H1 (cell line): ENCODE measurements at regions not wholly inside any gene's neighbourhood (a gene's known extent, or its start where the extent isn't known, plus 50 kb on each side); places are given as distances from the start of the nearest gene placed in this dataset.

Experiments
- ATF2 ChIP-seq: IDR thresholded peaks from 2 replicates; pipeline ENCODE4 v1.6.1; 2012; ENCODE audit warnings: low read length, inconsistent platforms
- CEBPB ChIP-seq: IDR thresholded peaks from 2 replicates; pipeline ENCODE4 v1.6.1; 2012; ENCODE audit warnings: low read depth, low read length
- CTCF ChIP-seq, 3 experiments: IDR thresholded peaks; 1 replicate in 2 of 3; 2 replicates in 1 of 3; pipeline versions ENCODE4 v1.5.1 to v1.6.1; 2011; ENCODE audit warnings: low read length in 3 of 3, mild to moderate bottlenecking in 3 of 3, inconsistent platforms in 2 of 3, low read depth in 1 of 3, moderate library complexity in 1 of 3; ENCODE audit not compliant: insufficient read depth in 1 of 3; ENCODE audit errors: control extremely low read depth in 1 of 3
- EGR1 ChIP-seq: IDR thresholded peaks from 2 replicates; pipeline ENCODE4 v1.6.1; 2011; ENCODE audit warnings: low read depth, low read length, borderline replicate concordance
- EZH2 ChIP-seq: fragments of 200-600 bp; sonication (generic); IDR thresholded peaks from 2 replicates; pipeline ENCODE4 v1.7.1; 2012; ENCODE audit warnings: low read depth, mild to moderate bottlenecking, moderate library complexity, low read length, inconsistent platforms; ENCODE audit not compliant: severe bottlenecking
- MAFK ChIP-seq: IDR thresholded peaks from 2 replicates; pipeline ENCODE4 v1.6.1; 2012; ENCODE audit warnings: low read depth, mild to moderate bottlenecking, improper control_type of control experiment, low read length
- POLR2A ChIP-seq, 2 experiments: IDR thresholded peaks; 1 replicate in 1 of 2; 2 replicates in 1 of 2; pipeline ENCODE4 v1.6.1; 2011; ENCODE audit warnings: low read depth in 2 of 2, low read length in 2 of 2, mild to moderate bottlenecking in 2 of 2; ENCODE audit errors: control extremely low read depth in 1 of 2
- RAD21 ChIP-seq, 2 experiments: IDR thresholded peaks in 1 of 2; conservative IDR thresholded peaks in 1 of 2; 2 replicates each; pipeline ENCODE4 v1.6.1; 2011; ENCODE audit warnings: low read depth in 2 of 2, low read length in 2 of 2, improper control_type of control experiment in 1 of 2, inconsistent platforms in 1 of 2, mild to moderate bottlenecking in 1 of 2, moderate library complexity in 1 of 2
- TEAD4 ChIP-seq: IDR thresholded peaks from 2 replicates; pipeline ENCODE4 v1.6.1; 2012; ENCODE audit warnings: low read depth, low read length, inconsistent platforms, mixed read lengths
- YY1 ChIP-seq: IDR thresholded peaks from 2 replicates; pipeline ENCODE4 v1.6.1; 2011; ENCODE audit warnings: low read depth, mild to moderate bottlenecking, low read length

- TF ChIP-seq POLR2A (IDR thresholded peaks at IDR 0.05; ENCODE audit: control extremely low read depth in 1 of 2, low read depth in 2 of 2, low read length in 2 of 2) (no peak), TEAD4 (no peak), RAD21 (IDR thresholded peaks at IDR 0.05 in 1 of 2, conservative IDR thresholded peaks at IDR 0.05 in 1 of 2; ENCODE audit: low read depth in 2 of 2, low read length in 2 of 2) (no peak), CTCF (IDR thresholded peaks at IDR 0.05; ENCODE audit: control extremely low read depth in 1 of 3, insufficient read depth in 1 of 3, low read depth in 1 of 3, low read length in 3 of 3) (no peak), CEBPB (no peak), EGR1 (no peak), ATF2 (no peak), YY1 (no peak), MAFK (no peak), EZH2 (no peak)
Observed at GRCh38 chr1:164163289-164163849, 395.6 kb upstream of the PBX1 start.
